ENCODE measurements at regions not wholly inside any gene's neighbourhood (a gene's known extent, or its start where the extent isn't known, plus 50 kb on each side); places are given as distances from the start of the nearest gene placed in this dataset.
"Not testable (repeated sequence)": the region's sequence is repeated elsewhere in the genome, so short reads cannot be mapped to it uniquely, and the experiment has no call there.

DNA sequence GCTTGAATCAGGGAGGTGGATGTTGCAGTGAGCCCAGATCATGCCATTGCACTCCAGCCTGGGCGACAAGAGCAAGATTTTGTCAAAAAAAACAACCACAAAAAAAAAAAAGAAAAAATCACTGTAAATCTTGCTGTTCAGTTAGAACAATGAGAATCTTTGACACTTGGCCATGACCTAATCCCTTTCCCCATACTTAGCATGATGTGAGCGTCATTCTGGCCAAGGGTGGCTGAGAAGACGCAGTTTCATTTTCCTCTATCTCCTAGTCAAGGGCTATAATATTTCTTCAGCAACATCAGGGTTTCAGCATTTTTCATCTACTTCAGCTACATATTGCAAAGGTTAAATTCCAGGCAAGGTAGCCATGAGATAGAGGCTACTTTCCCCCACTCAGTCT lies 599.4 kb upstream of the MDGA2 start:
- TF ChIP-seq, protein P1, sequence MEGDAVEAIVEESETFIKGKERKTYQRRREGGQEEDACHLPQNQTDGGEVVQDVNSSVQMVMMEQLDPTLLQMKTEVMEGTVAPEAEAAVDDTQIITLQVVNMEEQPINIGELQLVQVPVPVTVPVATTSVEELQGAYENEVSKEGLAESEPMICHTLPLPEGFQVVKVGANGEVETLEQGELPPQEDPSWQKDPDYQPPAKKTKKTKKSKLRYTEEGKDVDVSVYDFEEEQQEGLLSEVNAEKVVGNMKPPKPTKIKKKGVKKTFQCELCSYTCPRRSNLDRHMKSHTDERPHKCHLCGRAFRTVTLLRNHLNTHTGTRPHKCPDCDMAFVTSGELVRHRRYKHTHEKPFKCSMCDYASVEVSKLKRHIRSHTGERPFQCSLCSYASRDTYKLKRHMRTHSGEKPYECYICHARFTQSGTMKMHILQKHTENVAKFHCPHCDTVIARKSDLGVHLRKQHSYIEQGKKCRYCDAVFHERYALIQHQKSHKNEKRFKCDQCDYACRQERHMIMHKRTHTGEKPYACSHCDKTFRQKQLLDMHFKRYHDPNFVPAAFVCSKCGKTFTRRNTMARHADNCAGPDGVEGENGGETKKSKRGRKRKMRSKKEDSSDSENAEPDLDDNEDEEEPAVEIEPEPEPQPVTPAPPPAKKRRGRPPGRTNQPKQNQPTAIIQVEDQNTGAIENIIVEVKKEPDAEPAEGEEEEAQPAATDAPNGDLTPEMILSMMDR (IDR thresholded peaks at IDR 0.05; ENCODE audit: extremely low read depth, missing control alignments) = no peak
- DNase-seq (ENCODE audit: low spot score) = no peak

DNA sequence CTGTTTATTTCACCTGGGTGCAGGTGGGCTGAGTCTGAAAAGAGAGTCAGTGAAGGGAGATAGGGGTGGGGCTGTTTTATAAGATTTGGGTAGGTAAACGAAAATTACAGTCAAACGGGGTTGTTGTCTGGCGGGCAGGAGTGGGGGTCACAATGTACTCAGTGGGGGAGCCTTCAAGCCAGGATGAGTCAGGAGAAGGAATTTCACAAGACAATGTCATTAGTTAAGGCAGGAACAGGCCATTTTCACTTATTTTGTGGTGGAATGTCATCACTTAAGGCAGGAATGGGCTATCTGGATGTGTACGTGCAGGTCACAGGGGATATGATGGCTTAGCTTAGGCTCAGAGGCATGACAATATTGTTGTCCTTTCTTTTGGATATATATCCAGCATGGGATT lies 592.5 kb upstream of the MDGA2 start:
- DNase-seq (ENCODE audit: low spot score) = not testable (repeated sequence)

DNA sequence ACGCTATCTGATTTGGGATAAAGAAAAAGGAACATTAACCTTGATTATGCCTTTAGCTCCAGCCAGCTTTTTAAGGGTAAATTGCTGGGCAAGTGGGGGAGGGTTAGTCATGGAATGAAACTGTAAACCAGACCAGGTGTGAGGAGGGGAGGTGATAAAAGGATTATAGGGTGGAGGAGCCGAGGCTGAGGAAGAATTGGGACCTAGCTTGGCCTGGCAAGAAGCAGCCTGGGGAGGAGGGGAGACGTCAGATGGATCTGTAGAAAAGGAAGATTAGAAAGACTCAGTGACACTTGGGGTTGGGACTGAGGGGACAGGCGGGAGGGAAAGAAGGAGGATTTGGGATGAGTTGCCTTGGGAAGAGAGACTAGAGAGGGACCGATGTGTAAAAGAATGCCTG lies 590.8 kb upstream of the MDGA2 start:
- not testable (repeated sequence) for DNase-seq (ENCODE audit: low spot score)

DNA sequence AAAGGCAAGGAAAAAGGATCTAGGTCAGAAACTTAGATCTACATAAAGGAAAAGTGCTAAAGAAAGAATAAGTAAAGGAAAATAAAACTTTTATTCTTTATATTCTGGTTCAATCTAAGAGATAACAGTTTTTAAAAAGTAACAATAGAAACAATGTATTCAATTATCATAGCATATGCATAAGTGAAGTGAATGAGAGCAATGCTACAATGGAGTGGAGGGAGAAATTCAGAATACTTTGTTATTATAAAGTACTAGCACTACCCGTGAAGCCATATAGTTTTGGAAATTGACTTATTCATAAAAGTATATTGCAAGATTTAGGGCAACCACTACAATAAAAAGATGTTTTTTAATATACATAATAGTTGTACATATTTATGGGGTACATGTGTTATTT lies 586.0 kb upstream of the MDGA2 start:
- no peak for DNase-seq (ENCODE audit: low spot score)
- TF ChIP-seq, protein P1 (IDR thresholded peaks at IDR 0.05; ENCODE audit: extremely low read depth, missing control alignments) = no peak

DNA sequence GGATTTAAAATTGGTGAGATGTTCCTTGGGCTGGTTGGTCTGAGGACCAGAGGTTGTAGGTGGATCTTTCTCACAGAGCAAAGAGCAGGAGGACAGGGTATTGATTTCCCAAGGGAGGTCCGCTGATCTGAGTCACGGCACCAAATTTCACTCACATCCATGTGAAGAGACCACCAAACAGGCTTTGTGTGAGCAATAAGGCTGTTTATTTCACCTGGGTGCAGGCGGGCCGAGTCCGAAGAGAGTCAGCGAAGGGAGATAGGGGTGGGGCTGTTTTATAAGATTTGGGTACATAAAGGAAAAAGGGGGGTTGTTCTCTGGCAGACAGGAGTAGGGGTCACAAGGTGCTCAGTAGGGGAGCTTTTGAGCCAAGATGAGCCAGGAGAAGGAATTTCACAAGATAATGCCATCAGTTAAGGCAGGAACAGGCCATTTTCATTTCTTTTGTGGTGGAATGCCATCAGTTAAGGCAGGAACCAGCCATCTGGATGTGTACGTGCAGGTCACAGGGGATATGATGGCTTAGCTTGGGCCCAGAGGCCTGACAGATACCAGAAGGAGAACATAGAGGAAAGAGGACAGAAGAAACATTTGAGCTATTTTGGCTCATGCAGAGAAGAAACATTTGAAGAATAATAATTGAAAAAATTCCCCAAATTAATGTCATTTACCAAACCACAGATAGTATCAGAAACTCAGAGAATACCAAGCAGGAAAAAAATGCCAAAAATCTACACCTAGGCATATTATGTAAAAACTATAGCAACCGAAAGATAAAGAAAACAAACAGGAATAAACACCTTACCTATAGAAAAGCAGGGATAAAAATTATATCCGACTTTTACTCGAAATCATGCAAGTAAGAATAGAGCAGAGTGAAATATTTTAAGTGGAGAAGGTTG lies 585.2 kb upstream of the MDGA2 start:
- DNase-seq (ENCODE audit: low spot score) = not testable (repeated sequence)

DNA sequence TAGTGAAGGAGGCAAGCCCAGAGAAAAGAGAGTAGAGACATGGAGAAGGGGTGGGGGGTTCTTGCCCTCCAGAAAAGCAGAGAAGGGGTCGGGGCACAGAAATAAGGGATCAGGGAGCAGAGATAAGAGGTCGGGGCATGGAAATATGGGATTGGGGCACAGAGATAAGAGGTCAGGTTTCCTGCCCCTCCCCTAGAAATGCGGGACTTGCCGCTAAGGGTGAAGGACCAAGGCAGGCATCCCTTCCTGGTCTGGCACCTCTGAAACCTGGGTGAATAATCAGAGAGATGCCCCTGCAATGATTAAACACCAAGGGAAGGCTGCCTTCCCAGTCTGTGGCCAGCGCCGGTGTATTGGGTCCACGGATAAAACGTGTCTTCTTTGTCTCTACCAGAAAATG lies 584.5 kb upstream of the MDGA2 start:
- not testable (repeated sequence) for DNase-seq (ENCODE audit: low spot score)

DNA sequence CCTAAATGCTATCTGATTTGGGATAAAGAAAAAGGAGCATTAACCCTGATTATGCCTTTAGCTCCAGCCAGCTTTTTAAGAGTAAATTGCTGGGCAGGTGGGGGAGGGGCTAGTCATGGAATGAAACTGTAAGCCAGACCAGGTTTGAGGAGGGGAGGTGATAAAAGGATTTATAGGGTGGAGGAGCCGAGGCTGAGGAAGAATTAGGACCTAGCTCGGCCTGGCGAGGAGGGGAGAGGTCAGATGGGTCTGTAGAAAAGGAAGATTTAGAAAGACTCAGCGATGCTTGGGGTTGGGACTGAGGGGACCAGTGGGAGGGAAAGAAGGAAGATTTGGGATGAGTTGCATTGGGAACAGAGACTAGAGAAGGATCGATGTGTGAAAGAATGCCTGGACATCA lies 583.8 kb upstream of the MDGA2 start:
- DNase-seq (ENCODE audit: low spot score) = not testable (repeated sequence)

DNA sequence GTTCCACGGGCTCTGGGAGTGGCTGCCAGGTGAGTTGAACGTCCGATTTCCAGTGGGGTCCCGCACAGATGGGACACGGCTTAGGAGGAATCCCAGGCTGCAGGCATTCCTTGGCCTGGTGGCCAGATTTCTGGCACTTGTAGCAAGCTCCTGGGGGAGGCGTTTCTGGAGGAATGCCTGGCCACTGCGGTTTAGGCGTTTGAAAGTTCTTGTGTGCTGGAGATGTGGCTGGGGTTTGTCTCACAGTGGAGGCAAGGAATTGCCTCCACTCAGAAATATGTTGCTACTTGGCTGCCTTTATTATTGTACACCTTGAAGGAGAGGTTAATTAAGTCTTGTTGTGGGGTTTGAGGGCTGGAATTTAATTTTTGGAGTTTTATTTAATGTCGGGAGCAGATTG lies 583.3 kb upstream of the MDGA2 start:
- DNase-seq (ENCODE audit: low spot score) = not testable (repeated sequence)

DNA sequence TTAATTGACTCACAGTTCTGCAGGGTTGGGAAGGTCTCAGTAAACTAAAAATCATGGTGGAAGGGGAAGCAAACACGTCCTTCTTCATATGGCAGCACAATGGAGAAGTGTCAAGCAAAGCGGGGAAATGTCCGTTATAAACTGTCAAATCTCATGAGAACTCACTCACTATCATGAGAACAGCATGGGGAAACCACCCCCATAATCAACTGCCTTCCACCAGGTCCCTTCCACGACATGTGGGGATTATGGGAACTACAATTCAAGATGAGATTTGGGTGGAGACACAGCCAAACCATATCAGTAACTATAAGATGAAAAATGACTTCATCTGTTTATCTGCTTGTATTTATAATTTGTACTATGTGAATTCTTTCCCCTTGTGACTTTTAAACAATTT lies 577.6 kb upstream of the MDGA2 start:
- DNase-seq (ENCODE audit: low spot score) = no peak
- TF ChIP-seq, protein P1 (IDR thresholded peaks at IDR 0.05; ENCODE audit: extremely low read depth, missing control alignments) = no peak

DNA sequence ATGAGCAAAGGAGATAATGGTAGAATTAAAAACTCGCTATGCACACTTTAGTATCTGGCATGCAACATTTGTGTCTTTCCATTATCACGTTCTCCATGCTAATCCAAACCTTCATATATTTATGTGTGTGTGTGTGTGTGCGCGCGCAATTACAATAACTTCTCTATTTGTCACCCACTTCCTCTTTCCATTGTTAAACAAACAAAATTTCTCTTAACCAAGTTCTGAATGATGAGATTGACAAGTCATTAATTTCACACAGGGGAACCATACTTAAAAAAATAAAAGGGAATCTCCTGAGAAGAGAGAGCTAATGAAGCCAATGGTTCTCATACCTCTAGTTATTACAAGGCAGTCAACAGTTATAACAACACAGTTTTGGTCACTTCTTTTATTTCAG lies 575.9 kb upstream of the MDGA2 start:
- no peak for DNase-seq (ENCODE audit: low spot score)
- TF ChIP-seq, protein P1 (IDR thresholded peaks at IDR 0.05; ENCODE audit: extremely low read depth, missing control alignments) = no peak

DNA sequence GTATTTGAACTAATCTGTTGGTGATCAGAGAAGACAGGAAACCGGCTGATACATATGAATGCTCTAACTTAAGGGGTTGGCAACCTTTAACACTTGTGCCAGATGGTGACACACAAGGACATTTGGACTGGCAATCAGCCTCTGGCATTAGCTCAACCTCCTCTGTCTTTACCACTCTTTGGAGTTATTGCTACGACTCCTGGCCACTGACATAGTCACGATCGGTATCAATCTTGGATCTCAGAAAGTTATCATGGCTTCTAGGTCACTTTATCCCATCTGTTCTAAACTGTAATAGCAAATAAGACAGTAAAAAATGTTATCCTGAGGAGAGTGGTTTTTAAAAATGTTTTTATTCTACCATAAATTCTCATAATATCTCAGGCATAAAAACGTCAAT lies 575.2 kb upstream of the MDGA2 start:
- TF ChIP-seq, protein P1 (IDR thresholded peaks at IDR 0.05; ENCODE audit: extremely low read depth, missing control alignments) = no peak
- no peak for DNase-seq (ENCODE audit: low spot score)

Data from GM20000 (cell line).